BE2C (cell line): ENCODE measurements at regions not wholly inside any gene's neighbourhood (a gene's known extent, or its start where the extent isn't known, plus 50 kb on each side); places are given as distances from the start of the nearest gene placed in this dataset.
A peak's percentile ranks its signal among the peaks of the same experiment; 100 is the strongest.

ENCODE experiments used
- DNase-seq: peaks from one replicate; pipeline ENCODE4 v3.0.0-alpha.2; 2020
- H3K27me3 ChIP-seq: fragments of 250-450 bp; sonication (Bioruptor Pico); 2 replicates; pipeline ENCODE4 v1.5.1; 2020; ENCODE audit warnings: mild to moderate bottlenecking
- H3K36me3 ChIP-seq: fragments of 250-450 bp; sonication (Bioruptor Pico); 2 replicates; pipeline ENCODE4 v1.5.1; 2020; ENCODE audit warnings: mild to moderate bottlenecking
- H3K4me1 ChIP-seq: fragments of 250-450 bp; sonication (Bioruptor Pico); 2 replicates; pipeline ENCODE4 v1.5.1; 2020
- H3K4me3 ChIP-seq: 2 replicates; pipeline ENCODE4 v1.5.1; 2011; ENCODE audit warnings: low read depth, low read length
- H3K9me3 ChIP-seq: fragments of 250-450 bp; sonication (Bioruptor Pico); 2 replicates; pipeline ENCODE4 v1.5.1; 2020
- CTCF ChIP-seq: IDR thresholded peaks from 2 replicates; pipeline ENCODE4 v1.5.1; 2012; ENCODE audit warnings: mild to moderate bottlenecking, low read depth, low read length

GRCh38 chr7:84790882-84791281 lies 396.0 kb downstream of the SEMA3D start:
- no peak for DNase-seq
- H3K4me1 ChIP-seq: no peaks in the 10 kb centered on the region
- no peaks in the 10 kb centered on the region for H3K9me3 ChIP-seq

GRCh38 chr7:84786073-84786472 lies 400.8 kb downstream of the SEMA3D start:
- Histone ChIP-seq H3K27me3 (no peaks in the 10 kb centered on the region), H3K4me1 (no peaks in the 10 kb centered on the region), H3K9me3 (no peaks in the 10 kb centered on the region), H3K4me3 (no peak overlapping the region), H3K36me3 (no peaks in the 10 kb centered on the region)
- no peak for DNase-seq
- TF ChIP-seq CTCF: 0 out of 2 replicates have a peak, but pooled peaks have one; percentile 4

More at GRCh38 chr7:84790882-84791281, 396.0 kb downstream of the SEMA3D start:
- no peaks in the 10 kb centered on the region for H3K36me3 ChIP-seq
- H3K4me3 ChIP-seq: no peak overlapping the region
- no peak for TF ChIP-seq CTCF
- no peaks in the 10 kb centered on the region for H3K27me3 ChIP-seq

- Histone ChIP-seq H3K36me3 (no peaks in the 10 kb centered on the region), H3K9me3 (no peaks in the 10 kb centered on the region), H3K4me1 (no peaks in the 10 kb centered on the region), H3K4me3 (no peak overlapping the region), H3K27me3 (no peaks in the 10 kb centered on the region)
- no peak for DNase-seq
- no peak for TF ChIP-seq CTCF
Measured at GRCh38 chr7:84784450-84784849, 402.4 kb downstream of the SEMA3D start.

GRCh38 chr7:84783141-84783778 lies 403.6 kb downstream of the SEMA3D start:
- H3K9me3 ChIP-seq: no peaks in the 10 kb centered on the region
- no peak overlapping the region for H3K4me3 ChIP-seq
- no peaks in the 10 kb centered on the region for H3K27me3 ChIP-seq
- TF ChIP-seq CTCF: no peak
- H3K36me3 ChIP-seq: no peaks in the 10 kb centered on the region
- no peak for DNase-seq
- no peaks in the 10 kb centered on the region for H3K4me1 ChIP-seq

GRCh38 chr7:84781838-84782237 lies 405.0 kb downstream of the SEMA3D start:
- DNase-seq: no peak
- no peak overlapping the region for H3K4me3 ChIP-seq
- no peaks in the 10 kb centered on the region for H3K9me3 ChIP-seq
- H3K36me3 ChIP-seq: no peaks in the 10 kb centered on the region
- no peaks in the 10 kb centered on the region for H3K4me1 ChIP-seq
- H3K27me3 ChIP-seq: no peaks in the 10 kb centered on the region
- TF ChIP-seq CTCF: no peak
